Trophoblast cell (in vitro differentiated cells and primary cell): ENCODE measurements at regions not wholly inside any gene's neighbourhood (a gene's known extent, or its start where the extent isn't known, plus 50 kb on each side); places are given as distances from the start of the nearest gene placed in this dataset.

Experiments
- DNase-seq, 2 donors: peaks; one replicate each; pipeline ENCODE4 v3.0.0-alpha.2; 2016
- H2AFZ ChIP-seq: 2 replicates; pipeline ENCODE4 v1.6.1; 2013; ENCODE audit warnings: low read length, moderate library complexity, mild to moderate bottlenecking; ENCODE audit not compliant: insufficient read depth, poor library complexity
- H2AK5ac ChIP-seq: 2 replicates; pipeline ENCODE4 v1.6.1; 2013; ENCODE audit warnings: mild to moderate bottlenecking, low read length
- H2BK120ac ChIP-seq: 2 replicates; pipeline ENCODE4 v1.6.1; 2013; ENCODE audit warnings: low read length, mild to moderate bottlenecking, moderate library complexity; ENCODE audit not compliant: insufficient read depth, poor library complexity
- H2BK12ac ChIP-seq: 2 replicates; pipeline ENCODE4 v1.6.1; 2013; ENCODE audit warnings: mild to moderate bottlenecking, low read length, moderate library complexity
- H2BK5ac ChIP-seq: 2 replicates; pipeline ENCODE4 v1.6.1; 2013; ENCODE audit warnings: low read length, low read depth, moderate library complexity, mild to moderate bottlenecking; ENCODE audit not compliant: poor library complexity
- H3K14ac ChIP-seq: 2 replicates; pipeline ENCODE4 v1.6.1; 2013; ENCODE audit warnings: mild to moderate bottlenecking, low read length
- H3K18ac ChIP-seq: 2 replicates; pipeline ENCODE4 v1.6.1; 2013; ENCODE audit warnings: mild to moderate bottlenecking, low read length
- H3K23ac ChIP-seq: 2 replicates; pipeline ENCODE4 v1.6.1; 2013; ENCODE audit warnings: low read length
- H3K27ac ChIP-seq: 2 replicates; pipeline ENCODE4 v1.5.1; 2013; ENCODE audit warnings: low read depth, mild to moderate bottlenecking, inconsistent platforms, low read length, moderate library complexity
- H3K27me3 ChIP-seq: 2 replicates; pipeline ENCODE4 v1.6.1; 2013; ENCODE audit warnings: inconsistent platforms, mild to moderate bottlenecking, low read length, moderate library complexity; ENCODE audit not compliant: insufficient read depth
- H3K36me3 ChIP-seq, 2 experiments: 1 replicate in 1 of 2; 2 replicates in 1 of 2; pipeline ENCODE4 v1.6.1; 2013; ENCODE audit warnings: low read length in 2 of 2, mild to moderate bottlenecking in 2 of 2, moderate library complexity in 1 of 2; ENCODE audit not compliant: insufficient read depth in 2 of 2, control insufficient read depth in 1 of 2
- H3K4ac ChIP-seq: 2 replicates; pipeline ENCODE4 v1.6.1; 2013; ENCODE audit warnings: low read depth, mild to moderate bottlenecking, low read length, moderate library complexity
- H3K4me1 ChIP-seq, 2 experiments: 1 replicate in 1 of 2; 2 replicates in 1 of 2; pipeline ENCODE4 v1.6.1; 2013; ENCODE audit warnings: low read length in 2 of 2, mild to moderate bottlenecking in 2 of 2, moderate library complexity in 1 of 2; ENCODE audit not compliant: insufficient read depth in 2 of 2, control insufficient read depth in 1 of 2
- H3K4me2 ChIP-seq: 2 replicates; pipeline ENCODE4 v1.6.1; 2013; ENCODE audit warnings: inconsistent platforms, mild to moderate bottlenecking, low read length, moderate library complexity
- H3K4me3 ChIP-seq: 2 replicates; pipeline ENCODE4 v1.5.1; 2013; ENCODE audit warnings: mild to moderate bottlenecking, low read depth, low read length, inconsistent platforms
- H3K79me1 ChIP-seq: one replicate; pipeline ENCODE4 v1.6.1; 2013; ENCODE audit warnings: low read length
- H3K79me2 ChIP-seq: 2 replicates; pipeline ENCODE4 v1.6.1; 2013; ENCODE audit warnings: low read length, mild to moderate bottlenecking; ENCODE audit not compliant: control insufficient read depth, insufficient read depth, poor library complexity
- H3K9ac ChIP-seq: 2 replicates; pipeline ENCODE4 v1.6.1; 2013; ENCODE audit warnings: mild to moderate bottlenecking, low read length
- H3K9me3 ChIP-seq: 2 replicates; pipeline ENCODE4 v1.6.1; 2013; ENCODE audit warnings: low read depth, mild to moderate bottlenecking, control low read depth, inconsistent platforms, low read length; ENCODE audit not compliant: insufficient read depth
- H4K12ac ChIP-seq: 2 replicates; pipeline ENCODE4 v1.6.1; 2013; ENCODE audit warnings: low read depth, mild to moderate bottlenecking, low read length, moderate library complexity
- H4K8ac ChIP-seq: 2 replicates; pipeline ENCODE4 v1.6.1; 2013; ENCODE audit warnings: low read depth, mild to moderate bottlenecking, low read length, moderate library complexity
- H4K91ac ChIP-seq: one replicate; pipeline ENCODE4 v1.6.1; 2013; ENCODE audit warnings: low read depth, mild to moderate bottlenecking, low read length, moderate library complexity
- WGBS: extraction: QIAGEN DNeasy Blood & Tissue Kit; methylation state at CpG from one replicate; pipeline ENCODE4 v1.1.7; 2013; ENCODE audit warnings: missing lambda C conversion rate; ENCODE audit not compliant: insufficient read length, insufficient coverage; ENCODE audit errors: extremely low coverage; 5-methylcytosine and 5-hydroxymethylcytosine counted together

DNA sequence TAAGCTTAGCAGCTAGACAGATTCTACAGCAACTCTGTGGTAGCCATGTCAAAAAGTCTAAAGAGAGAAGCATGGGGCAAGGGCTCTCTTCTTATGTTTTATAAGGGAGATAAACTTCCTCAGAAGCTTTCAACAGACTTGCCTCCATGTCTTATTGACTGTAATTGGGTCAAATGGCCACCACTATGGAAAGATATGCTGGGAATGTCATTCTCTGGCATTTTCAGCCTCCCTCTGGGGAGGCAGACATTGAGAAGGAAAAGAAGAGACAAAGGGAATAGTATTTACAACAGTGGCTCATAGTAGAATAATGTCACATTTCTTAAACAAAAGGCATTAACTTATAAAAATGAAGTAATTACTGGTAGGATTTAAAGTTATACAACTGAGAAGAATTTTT, 1964.5 kb upstream of the PIK3C3 start:
- no peak overlapping the region for H2BK5ac ChIP-seq
- no peak overlapping the region for H4K91ac ChIP-seq
- H3K4me2 ChIP-seq, result no peak overlapping the region
- no peak overlapping the region for H2BK120ac ChIP-seq
- H3K14ac ChIP-seq, result no peak overlapping the region
- no peak overlapping the region for H4K8ac ChIP-seq
- H3K27me3 ChIP-seq, result no peaks in the 10 kb centered on the region
- no peak overlapping the region for H2AK5ac ChIP-seq
- H3K18ac ChIP-seq, result no peak overlapping the region
- no peaks in the 10 kb centered on the region for H3K36me3 ChIP-seq
- no peaks in the 10 kb centered on the region for H3K79me2 ChIP-seq
- H3K9me3 ChIP-seq, result no peaks in the 10 kb centered on the region
- no peak overlapping the region for H3K27ac ChIP-seq
- no peak overlapping the region for H2AFZ ChIP-seq
- H3K9ac ChIP-seq, result no peak overlapping the region
- H3K23ac ChIP-seq, result no peak overlapping the region
- H3K79me1 ChIP-seq, result peaks cover 2% of the 10 kb centered on the region
- no peak overlapping the region for H2BK12ac ChIP-seq
- H3K4me1 ChIP-seq, result peaks cover 2 to 4% of the 10 kb centered on the region in 2 experiments
- no peak overlapping the region for H3K4me3 ChIP-seq
- DNase-seq, result no peak
- H4K12ac ChIP-seq, result no peak overlapping the region
- H3K4ac ChIP-seq, result no peak overlapping the region

DNA sequence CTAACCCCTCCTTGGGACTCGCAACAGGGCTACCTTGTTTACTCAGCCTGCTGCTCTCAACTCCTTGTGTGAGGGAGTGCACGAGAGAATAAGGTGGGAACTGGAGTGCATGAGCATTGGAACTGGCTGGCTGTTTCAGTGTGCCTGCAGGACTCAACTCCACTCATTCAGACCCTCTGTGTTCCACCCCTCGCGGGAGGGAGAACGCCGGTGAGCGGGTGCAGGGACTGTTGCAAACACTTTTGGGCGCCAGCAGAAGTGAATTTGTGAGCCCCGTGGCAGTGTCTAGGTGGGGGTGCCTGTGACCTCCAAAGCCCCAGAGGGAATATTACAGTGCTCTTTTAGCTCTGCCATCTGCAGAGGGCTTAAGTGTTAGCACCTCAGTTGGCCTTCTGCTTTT, 1978.3 kb upstream of the PIK3C3 start:
- H3K27ac ChIP-seq, result no peak overlapping the region
- no CpG with 5 or more reads among the region's 9 CpGs for WGBS
- H3K9ac ChIP-seq, result peak overlapping the region; percentile 63
- H2BK12ac ChIP-seq, result no peak overlapping the region
- no peak overlapping the region for H3K4ac ChIP-seq
- H2AK5ac ChIP-seq, result no peak overlapping the region
- H3K18ac ChIP-seq, result no peak overlapping the region
- H2BK5ac ChIP-seq, result no peak overlapping the region
- no peak overlapping the region for H4K12ac ChIP-seq
- H4K8ac ChIP-seq, result no peak overlapping the region
- no peak overlapping the region for H4K91ac ChIP-seq
- no peaks in the 10 kb centered on the region for H3K36me3 ChIP-seq
- no peaks in the 10 kb centered on the region for H3K79me2 ChIP-seq
- H2BK120ac ChIP-seq, result no peak overlapping the region
- H3K14ac ChIP-seq, result no peak overlapping the region
- H3K4me3 ChIP-seq, result no peak overlapping the region
- no peak overlapping the region for H3K4me2 ChIP-seq
- no peaks in the 10 kb centered on the region for H3K27me3 ChIP-seq
- H3K9me3 ChIP-seq, result peaks cover 1% of the 10 kb centered on the region
- H2AFZ ChIP-seq, result no peak overlapping the region
- no peaks in the 10 kb centered on the region for H3K79me1 ChIP-seq
- H3K23ac ChIP-seq, result no peak overlapping the region
- DNase-seq, result no peak
- H3K4me1 ChIP-seq, result no peaks in the 10 kb centered on the region

DNA sequence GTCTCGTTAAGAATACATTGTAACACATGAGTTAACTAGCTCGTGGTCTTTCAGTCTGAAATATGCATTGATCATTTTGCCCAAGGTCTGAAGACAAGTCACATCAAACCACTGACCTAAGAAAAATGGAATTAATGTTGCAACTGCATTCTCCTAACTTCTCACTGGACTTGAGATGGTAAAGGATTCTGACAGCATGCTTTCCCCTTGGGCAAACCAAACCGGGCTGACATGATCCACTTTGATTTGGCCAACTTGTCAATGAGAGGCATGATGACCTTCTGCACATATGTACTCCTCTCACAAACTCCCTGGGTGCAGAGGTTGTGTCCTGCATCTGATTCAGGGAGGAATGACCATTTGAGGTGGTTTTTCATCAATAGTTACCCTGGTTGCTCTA, 1982.5 kb upstream of the PIK3C3 start:
- H2BK120ac ChIP-seq, result no peak overlapping the region
- no peak overlapping the region for H2BK5ac ChIP-seq
- no peak overlapping the region for H3K18ac ChIP-seq
- no peaks in the 10 kb centered on the region for H3K36me3 ChIP-seq
- H3K4ac ChIP-seq, result no peak overlapping the region
- no peak overlapping the region for H3K9ac ChIP-seq
- H4K91ac ChIP-seq, result no peak overlapping the region
- H3K4me1 ChIP-seq, result no peaks in the 10 kb centered on the region
- H2AFZ ChIP-seq, result no peak overlapping the region
- no peak for DNase-seq
- no peak overlapping the region for H3K4me3 ChIP-seq
- H2BK12ac ChIP-seq, result no peak overlapping the region
- no peak overlapping the region for H4K8ac ChIP-seq
- H3K79me1 ChIP-seq, result no peaks in the 10 kb centered on the region
- no peaks in the 10 kb centered on the region for H3K27me3 ChIP-seq
- no CpG with 5 or more reads among the region's 3 CpGs for WGBS
- peaks cover 1% of the 10 kb centered on the region for H3K9me3 ChIP-seq
- H4K12ac ChIP-seq, result no peak overlapping the region
- H3K27ac ChIP-seq, result no peak overlapping the region
- H3K14ac ChIP-seq, result no peak overlapping the region
- H2AK5ac ChIP-seq, result no peak overlapping the region
- no peaks in the 10 kb centered on the region for H3K79me2 ChIP-seq
- no peak overlapping the region for H3K23ac ChIP-seq
- no peak overlapping the region for H3K4me2 ChIP-seq

DNA sequence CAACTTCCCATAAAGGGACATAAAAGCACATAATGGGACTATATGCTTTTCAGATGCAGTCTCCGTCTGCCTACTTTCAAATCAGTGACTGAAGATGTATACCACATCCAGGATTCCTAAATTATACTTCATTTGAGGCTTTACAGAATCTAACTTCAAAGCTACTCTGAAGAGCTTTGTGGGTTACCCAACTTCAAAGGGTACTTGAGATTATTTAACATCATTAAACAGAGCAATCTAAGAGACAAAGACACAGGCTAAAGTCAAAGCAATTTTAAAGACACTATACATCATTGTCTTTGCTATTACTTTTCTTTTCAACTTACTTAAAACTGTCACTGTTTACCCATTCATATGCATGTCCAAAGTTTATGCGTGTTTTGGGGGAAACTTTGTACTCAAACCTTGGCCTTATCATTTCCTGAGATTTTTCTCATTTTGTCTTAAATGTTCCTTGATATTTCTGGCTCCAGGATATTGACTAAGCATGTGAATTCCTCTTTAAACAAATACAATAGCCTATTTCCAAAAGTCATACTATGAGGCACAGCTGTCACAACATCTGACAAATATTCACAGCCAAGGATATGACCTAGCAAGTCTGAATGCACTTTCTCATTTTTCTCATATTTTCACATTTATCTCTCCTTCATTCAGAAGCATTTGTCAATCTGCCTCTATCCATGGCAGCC, 1985.1 kb upstream of the PIK3C3 start:
- H2BK120ac ChIP-seq, result no peak overlapping the region
- H4K91ac ChIP-seq, result no peak overlapping the region
- H3K4me3 ChIP-seq, result no peak overlapping the region
- no peaks in the 10 kb centered on the region for H3K27me3 ChIP-seq
- no peaks in the 10 kb centered on the region for H3K79me1 ChIP-seq
- H3K79me2 ChIP-seq, result no peaks in the 10 kb centered on the region
- H3K18ac ChIP-seq, result no peak overlapping the region
- no peak overlapping the region for H4K12ac ChIP-seq
- no peak overlapping the region for H2AFZ ChIP-seq
- H3K9ac ChIP-seq, result no peak overlapping the region
- peak in 1 of 2 donors; percentile 36 for DNase-seq
- H3K27ac ChIP-seq, result no peak overlapping the region
- H3K4me1 ChIP-seq, result no peaks in the 10 kb centered on the region
- no peak overlapping the region for H2BK5ac ChIP-seq
- no peak overlapping the region for H3K4ac ChIP-seq
- WGBS, result no CpG with 5 or more reads among the region's 2 CpGs
- no peaks in the 10 kb centered on the region for H3K36me3 ChIP-seq
- H3K9me3 ChIP-seq, result peaks cover 1% of the 10 kb centered on the region
- no peak overlapping the region for H2BK12ac ChIP-seq
- H2AK5ac ChIP-seq, result no peak overlapping the region
- no peak overlapping the region for H4K8ac ChIP-seq
- H3K14ac ChIP-seq, result no peak overlapping the region
- no peak overlapping the region for H3K4me2 ChIP-seq
- H3K23ac ChIP-seq, result no peak overlapping the region
